A549 (cell line): ENCODE measurements at regions not wholly inside any gene's neighbourhood (a gene's known extent, or its start where the extent isn't known, plus 50 kb on each side); places are given as distances from the start of the nearest gene placed in this dataset.

Source experiments
- CEBPB ChIP-seq, 2 experiments: fragments of >200 bp in 1 of 2; sonication (Bioruptor Twin) in 1 of 2; formaldehyde crosslinking in 1 of 2; IDR thresholded peaks; 2 replicates each; pipeline ENCODE4 v1.6.1; 2012 to 2016
- TF ChIP-seq, protein P1 (sequence below): fragments of >200 bp; sonication (Bioruptor Twin); formaldehyde crosslinking; IDR thresholded peaks from 3 replicates; pipeline ENCODE4 v1.5.1; 2016
- TF ChIP-seq, protein P2 (sequence below): IDR thresholded peaks from 2 replicates; pipeline ENCODE4 v1.6.1; 2012

DNA sequence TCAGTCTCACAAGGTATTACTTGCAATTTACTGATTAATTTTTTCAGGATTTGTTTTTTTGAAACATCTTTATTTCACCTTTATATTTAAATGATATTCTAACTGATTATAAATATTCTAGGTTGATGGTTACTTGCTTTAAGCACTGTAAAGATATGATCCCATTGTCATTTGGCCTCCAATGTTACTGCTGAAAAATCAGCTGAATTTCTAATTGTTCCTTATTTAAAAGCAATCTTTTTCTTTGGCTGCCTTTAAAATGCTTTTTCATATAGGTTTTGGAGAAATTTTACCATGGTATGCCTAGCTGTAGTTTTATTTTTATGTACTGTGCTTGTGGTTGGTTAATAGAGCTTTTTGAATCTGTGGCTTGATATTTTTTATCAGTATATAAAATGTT is 275.6 kb upstream of the PPFIA2 start:
- no peak for TF ChIP-seq CEBPB (IDR thresholded peaks at IDR 0.05)
- TF ChIP-seq, protein P1, sequence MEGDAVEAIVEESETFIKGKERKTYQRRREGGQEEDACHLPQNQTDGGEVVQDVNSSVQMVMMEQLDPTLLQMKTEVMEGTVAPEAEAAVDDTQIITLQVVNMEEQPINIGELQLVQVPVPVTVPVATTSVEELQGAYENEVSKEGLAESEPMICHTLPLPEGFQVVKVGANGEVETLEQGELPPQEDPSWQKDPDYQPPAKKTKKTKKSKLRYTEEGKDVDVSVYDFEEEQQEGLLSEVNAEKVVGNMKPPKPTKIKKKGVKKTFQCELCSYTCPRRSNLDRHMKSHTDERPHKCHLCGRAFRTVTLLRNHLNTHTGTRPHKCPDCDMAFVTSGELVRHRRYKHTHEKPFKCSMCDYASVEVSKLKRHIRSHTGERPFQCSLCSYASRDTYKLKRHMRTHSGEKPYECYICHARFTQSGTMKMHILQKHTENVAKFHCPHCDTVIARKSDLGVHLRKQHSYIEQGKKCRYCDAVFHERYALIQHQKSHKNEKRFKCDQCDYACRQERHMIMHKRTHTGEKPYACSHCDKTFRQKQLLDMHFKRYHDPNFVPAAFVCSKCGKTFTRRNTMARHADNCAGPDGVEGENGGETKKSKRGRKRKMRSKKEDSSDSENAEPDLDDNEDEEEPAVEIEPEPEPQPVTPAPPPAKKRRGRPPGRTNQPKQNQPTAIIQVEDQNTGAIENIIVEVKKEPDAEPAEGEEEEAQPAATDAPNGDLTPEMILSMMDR, result no peak
- TF ChIP-seq, protein P2, sequence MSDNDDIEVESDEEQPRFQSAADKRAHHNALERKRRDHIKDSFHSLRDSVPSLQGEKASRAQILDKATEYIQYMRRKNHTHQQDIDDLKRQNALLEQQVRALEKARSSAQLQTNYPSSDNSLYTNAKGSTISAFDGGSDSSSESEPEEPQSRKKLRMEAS, result no peak
